Mononuclear cell (primary cell): ENCODE measurements at regions not wholly inside any gene's neighbourhood (a gene's known extent, or its start where the extent isn't known, plus 50 kb on each side); places are given as distances from the start of the nearest gene placed in this dataset.
"Not testable (repeated sequence)": the region's sequence is repeated elsewhere in the genome, so short reads cannot be mapped to it uniquely, and the experiment has no call there.

Experiments used
- H3K27me3 ChIP-seq: 2 replicates; pipeline ENCODE4 v1.6.0; 2011; ENCODE audit warnings: low read length, control low read depth; ENCODE audit not compliant: insufficient read depth
- H3K4me1 ChIP-seq: 2 replicates; pipeline ENCODE4 v1.5.1; 2011; ENCODE audit warnings: mild to moderate bottlenecking, low read length, control low read depth; ENCODE audit not compliant: insufficient read depth
- H3K4me3 ChIP-seq: 2 replicates; pipeline ENCODE4 v1.5.1; 2011; ENCODE audit warnings: mild to moderate bottlenecking, low read length, moderate library complexity
- H3K9me3 ChIP-seq: 2 replicates; pipeline ENCODE4 v1.5.1; 2011; ENCODE audit warnings: low read depth, mild to moderate bottlenecking, control low read depth, low read length

- Histone ChIP-seq H3K27me3 (no peaks in the 10 kb centered on the region), H3K4me3 (no peak overlapping the region), H3K4me1 (peaks cover 39% of the 10 kb centered on the region), H3K9me3 (no peaks in the 10 kb centered on the region)
Observed at GRCh38 chr5:17401470-17402288, 96.4 kb upstream of the TAF11L2 start.

GRCh38 chr5:17402289-17403121 is 95.5 kb upstream of the TAF11L2 start:
- H3K4me1 ChIP-seq: peaks cover 39% of the 10 kb centered on the region
- no peak overlapping the region for H3K4me3 ChIP-seq
- H3K27me3 ChIP-seq: no peaks in the 10 kb centered on the region
- no peaks in the 10 kb centered on the region for H3K9me3 ChIP-seq

GRCh38 chr5:17403695-17404490 is 94.1 kb upstream of the TAF11L2 start:
- peaks cover 33% of the 10 kb centered on the region for H3K4me1 ChIP-seq
- no peaks in the 10 kb centered on the region for H3K27me3 ChIP-seq
- no peaks in the 10 kb centered on the region for H3K9me3 ChIP-seq
- no peak overlapping the region for H3K4me3 ChIP-seq

- no peak overlapping the region for H3K4me3 ChIP-seq
- H3K27me3 ChIP-seq: no peaks in the 10 kb centered on the region
- peaks cover 14% of the 10 kb centered on the region for H3K4me1 ChIP-seq
- no peaks in the 10 kb centered on the region for H3K9me3 ChIP-seq
Observed at GRCh38 chr5:17405976-17406375, 92.1 kb upstream of the TAF11L2 start.

GRCh38 chr5:17406423-17406838 is 91.6 kb upstream of the TAF11L2 start:
- Histone ChIP-seq H3K27me3 (no peaks in the 10 kb centered on the region), H3K9me3 (no peaks in the 10 kb centered on the region), H3K4me3 (no peak overlapping the region), H3K4me1 (peaks cover 9% of the 10 kb centered on the region)

GRCh38 chr5:17411436-17412402 is 86.3 kb upstream of the TAF11L2 start:
- Histone ChIP-seq H3K9me3 (no peaks in the 10 kb centered on the region), H3K4me1 (peaks cover 15% of the 10 kb centered on the region), H3K27me3 (no peaks in the 10 kb centered on the region), H3K4me3 (no peak overlapping the region)

GRCh38 chr5:17412760-17413671 is 85.0 kb upstream of the TAF11L2 start:
- H3K27me3 ChIP-seq: no peaks in the 10 kb centered on the region
- no peaks in the 10 kb centered on the region for H3K9me3 ChIP-seq
- H3K4me1 ChIP-seq: peaks cover 15% of the 10 kb centered on the region

GRCh38 chr5:17413691-17414090 is 84.3 kb upstream of the TAF11L2 start:
- peaks cover 15% of the 10 kb centered on the region for H3K4me1 ChIP-seq
- no peak overlapping the region for H3K4me3 ChIP-seq
- no peaks in the 10 kb centered on the region for H3K9me3 ChIP-seq
- no peaks in the 10 kb centered on the region for H3K27me3 ChIP-seq

More at GRCh38 chr5:17412760-17413671, 85.0 kb upstream of the TAF11L2 start:
- H3K4me3 ChIP-seq: no peak overlapping the region

- Histone ChIP-seq H3K4me3 (no peak overlapping the region), H3K4me1 (peaks cover 15% of the 10 kb centered on the region), H3K27me3 (no peaks in the 10 kb centered on the region), H3K9me3 (no peaks in the 10 kb centered on the region)
Observed at GRCh38 chr5:17415321-17415758, 82.7 kb upstream of the TAF11L2 start.

GRCh38 chr5:17416374-17416773 is 81.7 kb upstream of the TAF11L2 start:
- H3K9me3 ChIP-seq, H3K27me3 ChIP-seq, H3K4me3 ChIP-seq: not testable (repeated sequence)
- peaks cover 15% of the 10 kb centered on the region for H3K4me1 ChIP-seq

- Histone ChIP-seq H3K4me1 (peaks cover 3% of the 10 kb centered on the region), H3K4me3 (no peak overlapping the region), H3K27me3 (no peaks in the 10 kb centered on the region), H3K9me3 (no peaks in the 10 kb centered on the region)
Observed at GRCh38 chr5:17424674-17425073, 73.4 kb upstream of the TAF11L2 start.

- no peak overlapping the region for H3K4me3 ChIP-seq
- no peaks in the 10 kb centered on the region for H3K9me3 ChIP-seq
- H3K27me3 ChIP-seq: no peaks in the 10 kb centered on the region
- H3K4me1 ChIP-seq: peaks cover 3% of the 10 kb centered on the region
Observed at GRCh38 chr5:17425385-17426070, 72.5 kb upstream of the TAF11L2 start.
